ENCODE measurements at regions not wholly inside any gene's neighbourhood (a gene's known extent, or its start where the extent isn't known, plus 50 kb on each side); places are given as distances from the start of the nearest gene placed in this dataset.

DNA sequence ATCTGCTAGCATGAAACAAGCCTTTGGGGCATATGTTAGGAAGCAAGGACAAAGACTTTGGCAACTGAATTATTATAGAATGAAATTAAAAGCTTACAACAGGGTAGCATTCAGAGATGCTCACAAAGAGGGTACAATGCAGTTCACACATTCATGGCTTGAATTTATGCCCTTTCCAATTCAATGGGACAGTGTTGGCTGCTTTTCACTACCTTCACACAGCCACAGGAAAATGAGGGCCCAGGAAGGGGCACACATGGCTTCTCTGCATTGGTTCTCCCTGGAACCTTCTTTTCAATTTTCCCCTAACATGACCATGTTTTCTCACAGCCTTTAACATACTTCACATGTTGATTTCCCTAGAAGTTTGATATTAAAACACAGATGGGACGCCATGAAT, 978.1 kb downstream of the TMEM182 start:
- H2BK20ac ChIP-seq (ENCODE audit: low read length): no peak overlapping the region
- no peak overlapping the region for H2BK5ac ChIP-seq (ENCODE audit: low read depth, low read length)
- H3K4ac ChIP-seq (replicated peaks; ENCODE audit: insufficient read length, low read depth, low read length): no peak overlapping the region
- peaks cover 0 to 2% of the 10 kb centered on the region in 2 experiments for H4K20me1 ChIP-seq (replicated peaks in 1 of 2; ENCODE audit: control insufficient read depth in 1 of 2, insufficient read depth in 2 of 2, low read length in 2 of 2)
- no peaks in the 10 kb centered on the region for H3K9me3 ChIP-seq (ENCODE audit: insufficient read depth in 2 of 2, low read depth in 1 of 2, low read length in 1 of 2)
- H2BK120ac ChIP-seq (replicated peaks; ENCODE audit: low read depth, low read length): no peak overlapping the region
- H3K4me1 ChIP-seq (replicated peaks in 1 of 4; ENCODE audit: control insufficient read depth in 3 of 4, insufficient read depth in 4 of 4, low read length in 3 of 4): no peaks in the 10 kb centered on the region
- no peaks in the 10 kb centered on the region for H3K79me2 ChIP-seq (ENCODE audit: control insufficient read depth in 1 of 2, insufficient read depth in 2 of 2, low read length in 2 of 2)
- H3K27me3 ChIP-seq (replicated peaks in 1 of 4; ENCODE audit: control insufficient read depth in 3 of 4, extremely low read depth in 1 of 4, insufficient read depth in 3 of 4, low read length in 3 of 4): no peaks in the 10 kb centered on the region
- no peak overlapping the region for H2AFZ ChIP-seq (ENCODE audit: low read length)
- H3K9ac ChIP-seq (replicated peaks in 1 of 4; ENCODE audit: extremely low read depth in 1 of 4, low read depth in 3 of 4, low read length in 3 of 4): no peak overlapping the region
- CTCF ChIA-PET (ENCODE audit: partially characterized antibody): no interaction called here
- DNase-seq (ENCODE audit: low read depth in 1 of 2, low spot score in 2 of 2) (no peak), FAIRE-seq (no peak)
- no peak overlapping the region for H2BK15ac ChIP-seq (ENCODE audit: low read length)
- H3K4me3 ChIP-seq (ENCODE audit: extremely low read depth in 1 of 4, insufficient read depth in 2 of 4, low read depth in 3 of 4, low read length in 4 of 4): no peak overlapping the region
- no peaks in the 10 kb centered on the region for H3K79me1 ChIP-seq (ENCODE audit: low read depth, low read length)
- H3K14ac ChIP-seq (ENCODE audit: insufficient read length): no peak overlapping the region
- no peak overlapping the region for H3K27ac ChIP-seq (ENCODE audit: low read depth, low read length)
- no peak overlapping the region for H2BK12ac ChIP-seq (ENCODE audit: low read depth, low read length)
- H4K5ac ChIP-seq (ENCODE audit: insufficient read length, low read depth, low read length): no peak overlapping the region
- no peak overlapping the region for H4K8ac ChIP-seq (ENCODE audit: extremely low read depth, insufficient read depth, low read length)
- no peaks in the 10 kb centered on the region for H3K23me2 ChIP-seq (ENCODE audit: low read depth, low read length)
- no peaks in the 10 kb centered on the region for H3K36me3 ChIP-seq (ENCODE audit: control insufficient read depth in 2 of 4, insufficient read depth in 4 of 4, low read length in 3 of 4)
- H3K18ac ChIP-seq (ENCODE audit: extremely low read depth, low read length): no peak overlapping the region
- no peak overlapping the region for H3K56ac ChIP-seq (replicated peaks; ENCODE audit: insufficient read length, low read depth, low read length)
- no peak overlapping the region for H2AK5ac ChIP-seq (ENCODE audit: low read depth, low read length)
- no peak overlapping the region for H3K23ac ChIP-seq (ENCODE audit: insufficient read length)
- POLR2A ChIA-PET (ENCODE audit: partially characterized antibody): no interaction called here
- no peak overlapping the region for H3K4me2 ChIP-seq (ENCODE audit: insufficient read depth in 1 of 2, low read depth in 2 of 2, low read length in 2 of 2)
- no peak overlapping the region for H4K91ac ChIP-seq (replicated peaks; ENCODE audit: insufficient read length, low read length)
- 95% methylated on average over 1 of the region's 1 CpG; no CpG with 5 or more reads in 1 of the 2 experiments for WGBS, 2 experiments (ENCODE audit: extremely low coverage in 1 of 2, insufficient coverage in 1 of 2, insufficient read length in 1 of 2, insufficient replicate concordance in 2 of 2, low coverage in 1 of 2, low lambda C conversion rate in 2 of 2, missing lambda C conversion rate in 1 of 2)
- TF ChIP-seq CTBP2 (IDR thresholded peaks at IDR 0.05; ENCODE audit: borderline replicate concordance, insufficient read depth, insufficient read length, low read length): no peak
- TF ChIP-seq SIN3A (conservative IDR thresholded peaks at IDR 0.05 in 1 of 2, IDR thresholded peaks at IDR 0.05 in 1 of 2; ENCODE audit: low read depth in 1 of 2, low read length in 2 of 2): no peak
- no peak for TF ChIP-seq CHD1 (IDR thresholded peaks at IDR 0.05; ENCODE audit: low read depth, low read length)
- no peak for TF ChIP-seq HDAC2 (IDR thresholded peaks at IDR 0.05; ENCODE audit: borderline replicate concordance in 1 of 2, low read depth in 2 of 2, low read length in 2 of 2)
- TF ChIP-seq, protein P1, sequence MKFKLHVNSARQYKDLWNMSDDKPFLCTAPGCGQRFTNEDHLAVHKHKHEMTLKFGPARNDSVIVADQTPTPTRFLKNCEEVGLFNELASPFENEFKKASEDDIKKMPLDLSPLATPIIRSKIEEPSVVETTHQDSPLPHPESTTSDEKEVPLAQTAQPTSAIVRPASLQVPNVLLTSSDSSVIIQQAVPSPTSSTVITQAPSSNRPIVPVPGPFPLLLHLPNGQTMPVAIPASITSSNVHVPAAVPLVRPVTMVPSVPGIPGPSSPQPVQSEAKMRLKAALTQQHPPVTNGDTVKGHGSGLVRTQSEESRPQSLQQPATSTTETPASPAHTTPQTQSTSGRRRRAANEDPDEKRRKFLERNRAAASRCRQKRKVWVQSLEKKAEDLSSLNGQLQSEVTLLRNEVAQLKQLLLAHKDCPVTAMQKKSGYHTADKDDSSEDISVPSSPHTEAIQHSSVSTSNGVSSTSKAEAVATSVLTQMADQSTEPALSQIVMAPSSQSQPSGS (IDR thresholded peaks at IDR 0.05; ENCODE audit: low read length): no peak
- no peak for TF ChIP-seq SRF (IDR thresholded peaks at IDR 0.05; ENCODE audit: low read depth, low read length)
- no peak for TF ChIP-seq POLR2A (IDR thresholded peaks at IDR 0.05; ENCODE audit: control extremely low read depth in 1 of 2, low read depth in 2 of 2, low read length in 2 of 2)
- no peak for TF ChIP-seq MAFK (IDR thresholded peaks at IDR 0.05; ENCODE audit: low read depth, low read length)
- TF ChIP-seq BCL11A (IDR thresholded peaks at IDR 0.05; ENCODE audit: low read depth in 2 of 2, low read length in 2 of 2): no peak
- TF ChIP-seq JUND (IDR thresholded peaks at IDR 0.05; ENCODE audit: low read length): no peak
- TF ChIP-seq GTF2F1 (IDR thresholded peaks at IDR 0.05; ENCODE audit: borderline replicate concordance, low read depth, low read length): no peak
- TF ChIP-seq SP1 (IDR thresholded peaks at IDR 0.05; ENCODE audit: low read depth, low read length): no peak
- TF ChIP-seq POU5F1 (IDR thresholded peaks at IDR 0.05; ENCODE audit: low read depth, low read length): no peak
- no peak for TF ChIP-seq HDAC6 (IDR thresholded peaks at IDR 0.05; ENCODE audit: low read depth, low read length)

Measured in H1 (cell line).